GM19238 (cell line): ENCODE measurements at regions not wholly inside any gene's neighbourhood (a gene's known extent, or its start where the extent isn't known, plus 50 kb on each side); places are given as distances from the start of the nearest gene placed in this dataset.

ENCODE experiments used
- DNase-seq: peaks from one replicate; pipeline ENCODE4 v3.0.0; 2011; ENCODE audit warnings: low spot score; ENCODE audit not compliant: insufficient read length

GRCh38 chr1:104671684-104672353 is 922.1 kb downstream of the AMY1C start:
- no peak for DNase-seq

GRCh38 chr1:104699433-104699832 is 949.7 kb downstream of the AMY1C start:
- DNase-seq = no peak

DNA sequence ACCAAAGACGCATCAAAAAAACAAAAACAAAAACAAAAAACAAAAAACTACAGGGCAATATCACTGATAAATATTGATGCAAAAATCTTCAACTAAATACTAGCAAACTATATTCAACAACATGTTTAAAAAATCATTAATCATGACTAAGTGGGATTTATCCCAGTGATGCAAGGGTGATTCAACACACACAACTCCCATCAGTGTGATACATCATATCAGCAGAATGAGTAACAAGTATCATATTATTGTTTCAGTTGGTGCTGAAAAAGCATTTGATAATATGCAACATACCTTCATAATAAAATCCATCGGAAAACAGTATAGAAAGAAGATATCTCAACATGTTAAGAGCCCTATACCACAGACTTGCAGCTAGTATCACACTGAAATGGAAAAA is 953.0 kb downstream of the AMY1C start:
- no peak for DNase-seq

- no peak for DNase-seq
Observed at GRCh38 chr1:104706631-104707147, 957.0 kb downstream of the AMY1C start.

- no peak for DNase-seq
Observed at GRCh38 chr1:104718752-104719151, 969.1 kb downstream of the AMY1C start.

DNA sequence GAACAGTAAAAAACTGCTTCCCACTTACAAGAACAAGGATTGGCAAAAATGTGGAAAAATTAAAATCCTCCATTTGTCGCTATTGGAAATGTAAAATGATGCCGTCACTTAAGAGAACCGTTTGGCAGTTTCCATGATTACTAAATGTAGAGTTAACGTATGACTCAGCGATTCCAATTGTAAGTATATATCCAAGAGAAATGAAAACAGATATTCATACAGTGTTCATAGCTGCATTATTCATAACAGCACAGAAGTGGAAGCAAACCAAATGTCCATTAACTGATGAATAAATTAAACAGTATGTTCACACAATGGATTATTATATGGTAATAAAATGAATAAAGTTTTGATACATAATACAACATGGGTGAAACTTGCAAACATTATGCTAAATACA is 971.0 kb downstream of the AMY1C start:
- no peak for DNase-seq

DNA sequence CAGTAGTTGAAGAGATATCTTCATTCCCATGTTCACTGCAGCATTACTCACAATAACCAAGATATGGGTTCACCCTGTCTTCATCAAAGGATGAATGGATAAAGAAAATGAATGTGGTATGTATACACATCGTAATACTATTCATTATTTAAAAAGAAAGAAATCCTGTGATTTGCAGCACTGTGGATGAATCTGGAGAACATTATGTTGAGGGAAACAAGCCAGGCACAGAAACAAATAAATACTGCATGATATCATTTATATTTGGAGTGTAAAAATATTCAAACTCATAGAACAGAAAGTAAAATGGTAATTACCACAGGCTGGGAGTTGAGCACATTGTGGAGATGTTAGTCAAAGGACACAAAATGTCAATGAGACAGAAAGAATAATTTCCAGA is 977.2 kb downstream of the AMY1C start:
- no peak for DNase-seq

GRCh38 chr1:104733866-104734265 is 984.2 kb downstream of the AMY1C start:
- DNase-seq = no peak

DNA sequence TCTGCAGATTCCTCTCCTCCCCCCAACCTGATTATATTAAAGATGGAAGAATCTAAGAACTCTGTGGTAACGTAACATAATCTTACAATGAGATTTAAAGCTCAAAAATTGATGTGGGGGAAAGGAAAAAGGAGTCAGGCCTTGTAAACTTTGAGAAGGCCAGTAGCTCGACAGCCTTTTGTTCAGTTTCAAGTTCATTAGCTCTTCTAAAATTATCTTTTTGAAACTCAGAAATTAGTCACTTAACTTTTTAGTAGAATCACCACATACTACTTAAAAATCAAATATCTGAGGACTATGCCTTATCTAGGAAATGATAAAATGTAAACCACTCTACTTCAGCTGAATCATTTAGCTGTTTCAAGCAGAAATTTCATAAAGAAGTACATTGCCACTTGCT is 996.2 kb downstream of the AMY1C start:
- DNase-seq = no peak

- DNase-seq = no peak
Observed at GRCh38 chr1:104746994-104747393, 997.3 kb downstream of the AMY1C start.

- no peak for DNase-seq
Observed at GRCh38 chr1:104760017-104760416, 1010.3 kb downstream of the AMY1C start.

DNA sequence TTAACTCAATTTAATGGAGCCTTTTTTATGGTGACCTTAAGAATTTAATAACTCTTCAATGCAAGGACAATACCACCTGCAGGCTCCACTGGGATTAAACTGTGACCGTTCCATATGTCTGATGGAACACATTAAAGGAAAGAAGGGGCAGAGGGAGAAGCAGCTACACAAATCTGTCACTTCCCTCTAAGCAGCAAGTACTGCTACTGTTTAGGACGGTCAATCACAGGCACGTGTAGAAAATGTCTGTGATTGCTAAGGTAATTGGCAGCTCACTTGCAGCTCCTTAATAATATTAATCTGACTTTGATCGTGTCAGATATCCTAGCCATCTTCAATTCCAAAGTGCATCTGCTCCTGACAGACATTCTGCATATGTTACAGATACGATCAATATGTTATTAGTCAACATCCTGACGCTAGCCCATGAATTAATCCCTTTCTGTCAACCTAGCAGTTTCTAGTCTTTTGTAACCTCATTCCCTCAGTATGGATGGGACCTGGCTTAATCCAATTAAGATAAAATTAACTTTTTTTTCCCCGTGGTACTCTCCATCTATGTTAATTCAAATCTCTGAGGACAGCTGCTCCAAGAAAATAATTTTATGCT is 1012.4 kb downstream of the AMY1C start:
- DNase-seq = no peak

GRCh38 chr1:104765085-104765484 is 1015.4 kb downstream of the AMY1C start:
- no peak for DNase-seq

GRCh38 chr1:104768466-104768865 is 1018.8 kb downstream of the AMY1C start:
- DNase-seq = no peak

- DNase-seq = no peak
Observed at GRCh38 chr1:104780470-104781078, 1030.9 kb downstream of the AMY1C start.

DNA sequence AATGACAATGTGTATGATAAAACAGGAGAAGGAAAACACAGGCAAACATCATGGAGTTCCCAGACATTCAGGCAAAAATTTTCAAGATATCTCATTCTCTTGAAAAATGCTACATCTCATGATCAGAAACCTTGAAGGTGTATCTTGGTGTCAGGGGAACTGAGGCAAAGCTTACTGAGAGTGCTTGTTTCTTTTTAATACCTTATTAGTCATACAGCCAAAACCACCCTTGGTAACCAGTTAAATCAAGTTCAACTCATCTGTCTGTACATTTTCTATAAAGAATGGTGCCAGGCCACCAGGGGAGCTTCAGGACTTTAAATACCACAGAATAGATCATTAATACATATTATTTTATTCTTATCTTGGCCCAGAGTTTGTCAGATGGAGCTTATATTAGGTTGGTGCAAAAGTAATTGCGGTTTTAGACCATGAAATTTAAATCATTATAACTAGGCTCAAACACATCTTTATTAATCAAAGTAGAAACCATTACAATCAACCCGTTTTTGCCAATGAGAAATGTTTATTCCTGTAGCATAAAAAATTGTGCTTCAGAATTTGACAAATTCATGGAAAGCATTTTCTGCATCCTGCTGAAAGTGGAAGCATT is 1036.0 kb downstream of the AMY1C start:
- DNase-seq = no peak

- no peak for DNase-seq
Observed at GRCh38 chr1:104787866-104788510, 1038.3 kb downstream of the AMY1C start.

- DNase-seq = no peak
Observed at GRCh38 chr1:104791030-104791429, 1041.3 kb downstream of the AMY1C start.

- no peak for DNase-seq
Observed at GRCh38 chr1:104794035-104794434, 1044.3 kb downstream of the AMY1C start.

DNA sequence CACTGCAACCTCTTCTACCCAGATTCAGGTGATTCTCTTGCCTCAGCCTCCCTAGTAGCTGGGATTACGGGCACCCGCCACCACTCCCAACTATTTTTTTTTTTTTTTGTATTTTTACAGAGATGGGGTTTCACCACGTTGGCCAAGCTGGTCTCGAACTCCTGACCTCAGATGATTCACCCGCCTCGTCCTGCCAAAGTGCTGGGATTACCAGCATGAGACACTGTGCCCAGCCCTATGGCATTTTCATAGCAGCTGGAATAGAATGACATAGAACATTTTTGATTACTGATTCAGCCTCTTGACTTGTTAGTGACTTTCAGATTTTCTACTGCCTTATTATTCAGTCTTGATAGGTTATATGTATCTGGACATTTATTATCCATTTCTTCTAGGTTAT is 1046.2 kb downstream of the AMY1C start:
- DNase-seq = no peak

GRCh38 chr1:104797982-104798381 is 1048.3 kb downstream of the AMY1C start:
- DNase-seq = no peak

GRCh38 chr1:104801344-104801743 is 1051.6 kb downstream of the AMY1C start:
- no peak for DNase-seq
